ENCODE measurements at regions not wholly inside any gene's neighbourhood (a gene's known extent, or its start where the extent isn't known, plus 50 kb on each side); places are given as distances from the start of the nearest gene placed in this dataset.

GRCh38 chr2:121010998-121011397 lies 274.0 kb downstream of the TFCP2L1 start:
- TF ChIP-seq FOXP2 (optimal IDR thresholded peaks at IDR 0.05; ENCODE audit: borderline replicate concordance, extremely low read depth, extremely low read length, insufficient read depth) (no peak), POLR2AphosphoS5 (IDR thresholded peaks at IDR 0.05; ENCODE audit: low read depth, low read length) (no peak), SIN3A (IDR thresholded peaks at IDR 0.05; ENCODE audit: borderline replicate concordance, insufficient read depth, low read length) (no peak), TAF1 (IDR thresholded peaks at IDR 0.05; ENCODE audit: borderline replicate concordance, insufficient read depth, low read length) (no peak), REST (IDR thresholded peaks at IDR 0.05; ENCODE audit: insufficient read depth in 1 of 2, low read depth in 2 of 2, low read length in 2 of 2) (no peak)

- TF ChIP-seq TAF1 (IDR thresholded peaks at IDR 0.05; ENCODE audit: borderline replicate concordance, insufficient read depth, low read length) (no peak), POLR2AphosphoS5 (IDR thresholded peaks at IDR 0.05; ENCODE audit: low read depth, low read length) (no peak), FOXP2 (optimal IDR thresholded peaks at IDR 0.05; ENCODE audit: borderline replicate concordance, extremely low read depth, extremely low read length, insufficient read depth) (no peak), REST (IDR thresholded peaks at IDR 0.05; ENCODE audit: insufficient read depth in 1 of 2, low read depth in 2 of 2, low read length in 2 of 2) (no peak), SIN3A (IDR thresholded peaks at IDR 0.05; ENCODE audit: borderline replicate concordance, insufficient read depth, low read length) (no peak)
Observed at GRCh38 chr2:121014876-121015275, 270.1 kb downstream of the TFCP2L1 start.

GRCh38 chr2:121015971-121016485 lies 269.0 kb downstream of the TFCP2L1 start:
- no peak for TF ChIP-seq REST (IDR thresholded peaks at IDR 0.05; ENCODE audit: insufficient read depth in 1 of 2, low read depth in 2 of 2, low read length in 2 of 2)
- no peak for TF ChIP-seq POLR2AphosphoS5 (IDR thresholded peaks at IDR 0.05; ENCODE audit: low read depth, low read length)
- no peak for TF ChIP-seq TAF1 (IDR thresholded peaks at IDR 0.05; ENCODE audit: borderline replicate concordance, insufficient read depth, low read length)
- TF ChIP-seq FOXP2 (optimal IDR thresholded peaks at IDR 0.05; ENCODE audit: borderline replicate concordance, extremely low read depth, extremely low read length, insufficient read depth) = no peak
- TF ChIP-seq SIN3A (IDR thresholded peaks at IDR 0.05; ENCODE audit: borderline replicate concordance, insufficient read depth, low read length) = no peak

GRCh38 chr2:121017396-121017795 lies 267.6 kb downstream of the TFCP2L1 start:
- TF ChIP-seq FOXP2 (optimal IDR thresholded peaks at IDR 0.05; ENCODE audit: borderline replicate concordance, extremely low read depth, extremely low read length, insufficient read depth) (no peak), REST (IDR thresholded peaks at IDR 0.05; ENCODE audit: insufficient read depth in 1 of 2, low read depth in 2 of 2, low read length in 2 of 2) (no peak), SIN3A (IDR thresholded peaks at IDR 0.05; ENCODE audit: borderline replicate concordance, insufficient read depth, low read length) (no peak), TAF1 (IDR thresholded peaks at IDR 0.05; ENCODE audit: borderline replicate concordance, insufficient read depth, low read length) (no peak), POLR2AphosphoS5 (IDR thresholded peaks at IDR 0.05; ENCODE audit: low read depth, low read length) (no peak)
